ENCODE measurements at regions not wholly inside any gene's neighbourhood (a gene's known extent, or its start where the extent isn't known, plus 50 kb on each side); places are given as distances from the start of the nearest gene placed in this dataset.

- H3K27ac ChIP-seq (ENCODE audit: extremely low read length, insufficient read depth, low read length), result no peak overlapping the region
- no peak overlapping the region for H2AFZ ChIP-seq (ENCODE audit: low read length)
- intact Hi-C loops (cut with micrococcal nuclease; ENCODE audit: unreplicated experiment) (no loop called here), in situ Hi-C loops (cut with HindIII; ENCODE audit: extremely low pct_ligation_motif_present, low pct_unique_long_range_greater_than_20kb) (no loop called here)
- TF ChIP-seq E2F2 (CRISPR knock-in tag; IDR thresholded peaks at IDR 0.05; ENCODE audit: borderline replicate concordance) (no peak), MXD4 (CRISPR knock-in tag; IDR thresholded peaks at IDR 0.05) (no peak), KIAA2018 (CRISPR knock-in tag; IDR thresholded peaks at IDR 0.05; ENCODE audit: borderline replicate concordance) (no peak), KLF11 (CRISPR knock-in tag; IDR thresholded peaks at IDR 0.05) (no peak), YY1 (IDR thresholded peaks at IDR 0.05; ENCODE audit: insufficient read depth, insufficient replicate concordance, low read depth, low read length) (no peak), MAFK (conservative IDR thresholded peaks at IDR 0.05 in 1 of 2, IDR thresholded peaks at IDR 0.05 in 1 of 2; ENCODE audit: low read length in 2 of 2) (peak; percentile 84 to 89), XBP1 (CRISPR knock-in tag; IDR thresholded peaks at IDR 0.05) (no peak), HMG20B (CRISPR knock-in tag; conservative IDR thresholded peaks at IDR 0.05) (no peak), MAFF (IDR thresholded peaks at IDR 0.05; ENCODE audit: low read depth, low read length) (peak; percentile 84), RARG (CRISPR knock-in tag; IDR thresholded peaks at IDR 0.05; ENCODE audit: low read depth) (no peak), ZNF30 (CRISPR knock-in tag; IDR thresholded peaks at IDR 0.05) (no peak)
- peaks cover 5% of the 10 kb centered on the region for H3K9me3 ChIP-seq (ENCODE audit: low read length)
- H3K9ac ChIP-seq (ENCODE audit: insufficient read depth, low read depth, low read length), result no peak overlapping the region
- no peak overlapping the region for H3K4me3 ChIP-seq (replicated peaks in 1 of 3; ENCODE audit: insufficient read depth in 1 of 3, low read depth in 2 of 3, low read length in 3 of 3)
- no peaks in the 10 kb centered on the region for H4K20me1 ChIP-seq (ENCODE audit: insufficient read depth, low read length)
- no TSS peak for BruUV-seq (replicated peaks)
- H3K36me3 ChIP-seq (replicated peaks in 1 of 2; ENCODE audit: control insufficient read depth in 1 of 2, insufficient read depth in 2 of 2, low read length in 2 of 2), result no peaks in the 10 kb centered on the region
- ATAC-seq, result no peak
- no peak overlapping the region for H3K4me2 ChIP-seq (ENCODE audit: low read depth, low read length)
- no peaks in the 10 kb centered on the region for H3K4me1 ChIP-seq (ENCODE audit: insufficient read depth, low read length)
- POLR2A ChIA-PET, result no interaction called here
- no peak for DNase-seq (ENCODE audit: low spot score)
- no peak for FAIRE-seq
- CTCF ChIA-PET (ENCODE audit: low intra/inter-chr PET ratio, low total read pairs), result no interaction called here
- H3K27me3 ChIP-seq (ENCODE audit: control insufficient read depth in 1 of 2, insufficient read depth in 2 of 2, low read length in 2 of 2), result no peaks in the 10 kb centered on the region
- H3K79me2 ChIP-seq (ENCODE audit: insufficient read depth, low read length), result no peaks in the 10 kb centered on the region
These were observed 1184.9 kb downstream of the HACE1 start for GRCh38 chr6:103674790-103675189.

Data from HepG2 (cell line).